ENCODE measurements at regions not wholly inside any gene's neighbourhood (a gene's known extent, or its start where the extent isn't known, plus 50 kb on each side); places are given as distances from the start of the nearest gene placed in this dataset.
"Not testable (repeated sequence)": the region's sequence is repeated elsewhere in the genome, so short reads cannot be mapped to it uniquely, and the experiment has no call there.

DNA sequence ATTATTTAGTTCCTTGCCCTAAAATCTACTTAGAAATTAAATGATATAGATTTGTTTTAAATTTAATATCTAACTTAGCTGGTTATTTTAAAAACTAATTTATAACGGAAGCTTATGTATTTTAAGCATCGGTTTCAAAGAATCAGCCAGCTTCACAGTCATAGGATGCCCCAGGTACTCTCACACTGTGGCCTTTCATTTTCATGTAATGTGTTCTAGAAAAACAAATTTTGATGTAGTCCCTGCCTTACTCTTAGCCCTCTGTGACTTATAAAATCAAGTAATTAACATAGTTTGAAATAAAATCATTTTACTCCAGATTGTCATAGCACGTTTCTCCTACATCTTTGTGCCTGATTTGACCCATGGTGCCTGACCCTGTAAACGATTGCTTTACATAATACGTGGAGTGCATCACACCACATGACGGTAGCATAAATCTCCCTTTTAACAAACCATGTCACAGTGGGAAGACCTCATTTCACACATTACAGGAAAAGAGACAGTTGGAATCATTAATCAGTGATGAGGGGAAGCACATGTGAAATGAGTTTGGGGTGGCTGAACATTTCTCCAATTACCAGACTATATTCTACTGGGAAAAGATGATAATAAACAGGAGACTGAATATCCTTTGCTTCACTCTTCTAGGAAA lies 731.5 kb upstream of the CDH9 start:
- TF ChIP-seq, protein P1, sequence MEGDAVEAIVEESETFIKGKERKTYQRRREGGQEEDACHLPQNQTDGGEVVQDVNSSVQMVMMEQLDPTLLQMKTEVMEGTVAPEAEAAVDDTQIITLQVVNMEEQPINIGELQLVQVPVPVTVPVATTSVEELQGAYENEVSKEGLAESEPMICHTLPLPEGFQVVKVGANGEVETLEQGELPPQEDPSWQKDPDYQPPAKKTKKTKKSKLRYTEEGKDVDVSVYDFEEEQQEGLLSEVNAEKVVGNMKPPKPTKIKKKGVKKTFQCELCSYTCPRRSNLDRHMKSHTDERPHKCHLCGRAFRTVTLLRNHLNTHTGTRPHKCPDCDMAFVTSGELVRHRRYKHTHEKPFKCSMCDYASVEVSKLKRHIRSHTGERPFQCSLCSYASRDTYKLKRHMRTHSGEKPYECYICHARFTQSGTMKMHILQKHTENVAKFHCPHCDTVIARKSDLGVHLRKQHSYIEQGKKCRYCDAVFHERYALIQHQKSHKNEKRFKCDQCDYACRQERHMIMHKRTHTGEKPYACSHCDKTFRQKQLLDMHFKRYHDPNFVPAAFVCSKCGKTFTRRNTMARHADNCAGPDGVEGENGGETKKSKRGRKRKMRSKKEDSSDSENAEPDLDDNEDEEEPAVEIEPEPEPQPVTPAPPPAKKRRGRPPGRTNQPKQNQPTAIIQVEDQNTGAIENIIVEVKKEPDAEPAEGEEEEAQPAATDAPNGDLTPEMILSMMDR (IDR thresholded peaks at IDR 0.05; ENCODE audit: low read depth, low read length), result no peak
- no peaks in the 10 kb centered on the region for H3K36me3 ChIP-seq
- no peaks in the 10 kb centered on the region for H3K9me3 ChIP-seq (ENCODE audit: low read depth)
- H3K27me3 ChIP-seq, result no peaks in the 10 kb centered on the region
- no peaks in the 10 kb centered on the region for H3K4me1 ChIP-seq (ENCODE audit: low read depth)
- no peak overlapping the region for H3K27ac ChIP-seq
- DNase-seq (ENCODE audit: low read depth in 1 of 2, low spot score in 1 of 2), result no peak
- H3K4me3 ChIP-seq, result no peak overlapping the region

DNA sequence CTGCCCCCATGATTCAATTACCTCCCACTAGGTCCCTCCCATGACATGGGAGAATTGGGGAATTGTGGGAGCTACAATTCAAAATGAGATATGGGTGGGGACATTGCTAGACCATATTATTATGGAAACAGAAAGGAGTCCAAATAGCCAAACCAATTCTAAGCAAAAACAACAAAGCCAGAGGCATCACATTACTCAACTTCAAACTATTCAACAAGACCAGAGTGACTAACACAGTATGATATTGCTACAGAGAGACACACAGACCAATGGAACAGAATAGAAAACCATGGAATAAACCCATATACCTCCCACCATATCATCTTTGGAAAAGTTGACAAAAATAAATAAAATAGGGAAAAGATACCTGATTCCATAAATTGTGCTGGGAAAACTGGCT lies 710.5 kb upstream of the CDH9 start:
- Histone ChIP-seq H3K27ac (no peak overlapping the region), H3K4me1 (ENCODE audit: low read depth) (no peaks in the 10 kb centered on the region), H3K27me3 (no peaks in the 10 kb centered on the region), H3K36me3 (no peaks in the 10 kb centered on the region), H3K4me3 (no peak overlapping the region), H3K9me3 (ENCODE audit: low read depth) (no peaks in the 10 kb centered on the region)
- peak in 1 of 2 donors; percentile 1 for DNase-seq (ENCODE audit: low read depth in 1 of 2, low spot score in 1 of 2)
- TF ChIP-seq, protein P1 (IDR thresholded peaks at IDR 0.05; ENCODE audit: low read depth, low read length), result no peak

DNA sequence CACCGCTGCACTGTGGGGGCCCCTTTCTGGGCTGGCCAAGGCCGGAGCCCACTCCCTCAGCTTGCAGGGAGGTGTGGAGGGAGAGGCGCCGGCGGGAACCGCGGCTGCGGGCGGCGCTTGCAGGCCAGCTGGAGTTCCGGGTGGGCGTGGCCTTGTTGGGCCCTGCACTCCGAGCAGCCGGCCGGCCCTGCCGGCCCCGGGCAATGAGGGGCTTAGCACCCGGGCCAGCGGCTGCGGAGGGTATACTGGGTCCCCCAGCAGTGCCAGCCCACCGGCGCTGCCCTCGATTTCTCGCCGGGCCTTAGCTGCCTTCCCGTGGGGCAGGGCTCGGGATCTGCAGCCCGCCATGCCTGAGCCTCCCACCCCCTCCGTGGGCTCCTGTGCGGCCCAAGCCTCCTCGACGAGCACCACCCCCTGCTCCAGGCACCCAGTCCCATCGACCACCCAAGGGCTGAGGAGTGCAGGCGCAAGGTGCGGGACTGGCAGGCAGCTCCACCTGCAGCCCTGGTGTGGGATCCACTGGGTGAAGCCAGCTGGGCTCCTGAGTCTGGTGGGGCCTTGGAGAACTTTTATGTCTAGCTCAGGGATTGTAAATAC lies 705.1 kb upstream of the CDH9 start:
- H3K27me3 ChIP-seq; H3K4me3 ChIP-seq; H3K36me3 ChIP-seq; H3K27ac ChIP-seq; DNase-seq (ENCODE audit: low read depth in 1 of 2, low spot score in 1 of 2); H3K9me3 ChIP-seq (ENCODE audit: low read depth); H3K4me1 ChIP-seq (ENCODE audit: low read depth): not testable (repeated sequence)

DNA sequence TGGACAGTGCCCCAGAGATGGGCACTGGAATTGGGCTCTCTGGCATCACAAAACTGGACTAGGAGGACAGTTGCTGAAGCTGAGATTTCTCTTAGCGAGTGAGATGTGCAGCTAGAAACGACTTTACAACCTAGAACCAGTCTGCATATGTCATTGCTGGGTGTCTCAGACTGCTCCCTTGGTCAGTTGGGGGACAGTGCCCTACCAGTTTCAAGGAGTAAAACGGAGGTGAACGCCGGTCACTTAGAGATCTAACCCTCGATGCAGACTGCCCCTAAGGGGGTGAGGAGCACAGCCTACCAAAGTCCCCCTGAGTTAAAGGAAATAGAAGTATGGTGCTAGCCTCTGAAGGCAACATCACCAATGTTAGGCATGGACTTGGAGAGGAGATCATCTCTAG lies 704.4 kb upstream of the CDH9 start:
- H3K27ac ChIP-seq, result no peak overlapping the region
- no peak overlapping the region for H3K4me3 ChIP-seq
- TF ChIP-seq, protein P1 (IDR thresholded peaks at IDR 0.05; ENCODE audit: low read depth, low read length), result no peak
- H3K9me3 ChIP-seq (ENCODE audit: low read depth), result no peaks in the 10 kb centered on the region
- H3K4me1 ChIP-seq (ENCODE audit: low read depth), result no peaks in the 10 kb centered on the region
- no peaks in the 10 kb centered on the region for H3K27me3 ChIP-seq
- DNase-seq (ENCODE audit: low read depth in 1 of 2, low spot score in 1 of 2), result no peak
- H3K36me3 ChIP-seq, result no peaks in the 10 kb centered on the region

DNA sequence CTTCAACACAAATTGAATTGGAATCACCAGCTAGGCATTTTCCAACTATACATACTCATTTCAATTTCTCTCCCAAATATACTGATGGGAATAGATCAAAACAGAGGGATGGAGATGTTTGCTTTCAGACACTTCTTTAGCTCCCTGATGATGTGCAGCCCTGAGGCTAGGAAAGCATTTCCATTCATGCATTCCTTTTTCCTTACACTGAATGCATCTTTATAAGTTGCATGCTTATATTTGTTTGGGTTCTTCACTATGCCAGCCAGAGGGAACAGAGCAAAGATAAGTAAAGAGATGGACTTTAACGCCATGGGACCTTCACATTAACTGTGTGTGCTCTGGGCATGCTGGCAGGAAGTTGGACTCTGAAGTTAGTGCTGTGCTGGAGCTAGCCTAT lies 696.5 kb upstream of the CDH9 start:
- no peaks in the 10 kb centered on the region for H3K9me3 ChIP-seq (ENCODE audit: low read depth)
- H3K27ac ChIP-seq, result no peak overlapping the region
- H3K27me3 ChIP-seq, result no peaks in the 10 kb centered on the region
- no peaks in the 10 kb centered on the region for H3K4me1 ChIP-seq (ENCODE audit: low read depth)
- DNase-seq (ENCODE audit: low read depth in 1 of 2, low spot score in 1 of 2), result no peak
- H3K4me3 ChIP-seq, result no peak overlapping the region
- TF ChIP-seq, protein P1 (IDR thresholded peaks at IDR 0.05; ENCODE audit: low read depth, low read length), result no peak
- no peaks in the 10 kb centered on the region for H3K36me3 ChIP-seq

DNA sequence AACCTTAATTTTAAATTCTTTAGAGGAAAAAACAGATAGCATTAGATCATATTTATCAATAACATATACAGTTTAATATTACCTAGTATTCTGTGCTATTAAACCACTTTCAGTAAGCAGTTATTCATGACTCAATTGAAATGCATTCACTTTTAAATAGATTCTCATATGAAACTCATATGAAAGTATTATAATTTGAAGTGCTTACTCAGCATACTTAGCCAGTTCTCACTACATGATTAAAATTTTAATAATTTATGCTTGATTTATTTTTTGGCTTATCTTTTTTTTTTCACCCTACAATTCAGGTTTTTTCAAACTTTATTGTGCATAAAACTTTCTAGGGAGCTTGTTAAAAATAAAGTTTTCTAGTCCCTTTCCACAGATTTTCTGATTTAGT lies 694.9 kb upstream of the CDH9 start:
- DNase-seq (ENCODE audit: low read depth in 1 of 2, low spot score in 1 of 2), result no peak
- TF ChIP-seq, protein P1 (IDR thresholded peaks at IDR 0.05; ENCODE audit: low read depth, low read length), result no peak
- no peaks in the 10 kb centered on the region for H3K36me3 ChIP-seq
- no peaks in the 10 kb centered on the region for H3K9me3 ChIP-seq (ENCODE audit: low read depth)
- no peak overlapping the region for H3K27ac ChIP-seq
- no peaks in the 10 kb centered on the region for H3K4me1 ChIP-seq (ENCODE audit: low read depth)
- no peaks in the 10 kb centered on the region for H3K27me3 ChIP-seq
- no peak overlapping the region for H3K4me3 ChIP-seq

Data from cardiac muscle cell (in vitro differentiated cells and primary cell).